Heart right ventricle (tissue), 16 donors: ENCODE measurements at regions not wholly inside any gene's neighbourhood (a gene's known extent, or its start where the extent isn't known, plus 50 kb on each side); places are given as distances from the start of the nearest gene placed in this dataset.
A peak's percentile ranks its signal among the peaks of the same experiment; 100 is the strongest.

Experiments
- ATAC-seq, 8 donors: fragments of 200-7000 bp; cut with Tn5 transposase; one replicate each; pipeline ENCODE4 v1.9.1; 2020; ENCODE audit warnings: mild to moderate bottlenecking in 8 of 8, moderate library complexity in 8 of 8, moderate number of reproducible peaks in 1 of 8
- DNase-seq, 2 donors: peaks; one replicate each; pipeline ENCODE4 v3.0.0-alpha.2; 2020
- H3K27ac ChIP-seq, 10 donors: fragments of 200-600 bp; sonication (generic) in 2 of 10; one replicate each; pipeline versions ENCODE4 v1.5.0 to v1.8.0; 2020 to 2022; ENCODE audit warnings: mild to moderate bottlenecking in 3 of 10
- H3K27me3 ChIP-seq, 7 donors: fragments of 200-600 bp; one replicate each; pipeline ENCODE4 v1.8.0; 2021 to 2022; ENCODE audit warnings: mild to moderate bottlenecking in 2 of 7
- H3K36me3 ChIP-seq, 9 donors: fragments of 200-600 bp; sonication (generic) in 1 of 9; one replicate each; pipeline versions ENCODE4 v1.5.0 to v1.8.0; 2020 to 2022; ENCODE audit warnings: mild to moderate bottlenecking in 2 of 9
- H3K4me1 ChIP-seq, 9 donors: fragments of 200-600 bp; sonication (generic) in 1 of 9; one replicate each; pipeline versions ENCODE4 v1.5.0 to v1.8.0; 2020 to 2022; ENCODE audit warnings: mild to moderate bottlenecking in 4 of 9
- H3K4me3 ChIP-seq, 10 donors: fragments of 200-600 bp; sonication (generic) in 2 of 10; one replicate each; pipeline versions ENCODE4 v1.5.0 to v1.8.0; 2020 to 2022; ENCODE audit warnings: mild to moderate bottlenecking in 7 of 10, moderate library complexity in 2 of 10
- H3K9me3 ChIP-seq, 11 donors: fragments of 200-600 bp in 10 of 11; sonication (generic) in 2 of 11; one replicate each; pipeline versions ENCODE4 v1.5.0 to v1.8.0; 2013 to 2022; ENCODE audit warnings: mild to moderate bottlenecking in 2 of 11, control low read depth in 1 of 11, moderate library complexity in 1 of 11
- WGBS, 2 donors: extraction: QIAGEN DNeasy Blood & Tissue Kit; methylation state at CpG; one replicate each; pipeline ENCODE4 v1.1.7; 2013; ENCODE audit warnings: inconsistent platforms in 1 of 2; 5-methylcytosine and 5-hydroxymethylcytosine counted together
- intact Hi-C, 10 donors: fragments of 100-400 bp; cut with DNase I; formaldehyde crosslinking; loops; one replicate each; pipeline versions ENCODE4 v1.11.1 to v1.14.2; 2022
- TF ChIP-seq, protein P1 (sequence below), 9 donors: fragments of 200-600 bp; sonication (generic) in 2 of 9; IDR thresholded peaks; one replicate each; pipeline versions ENCODE4 v1.5.0 to v1.8.0; 2021 to 2022; ENCODE audit warnings: antibody characterized with exemption in 9 of 9, mild to moderate bottlenecking in 5 of 9, moderate library complexity in 1 of 9
- donor health status: Arrhythmogenic right ventricular cardiomyopathy.
- donor health status: ischemic (EF 13 %, LVEDD 7.1; RV severe dilation, severe dysfunction).
- donor health status: healthy with polysubstance abuse.
- donor health status: DM: no; HTN: yes; CAD: no.
- donor health status: DM: no; HTN: no; CAD: no.
- donor health status: ischemic (EF 25% LVEDD 6.9; RV normal size, moderate dysfunction).
- donor health status: ischemic (EF 25% LVEDD 5.7; RV mildly dilated, moderate dysfunction).
- donor health status: healthy.
- donor health status: DM: yes; HTN: yes; CAD: no.
- donor health status: Ischemic cardiomyopathy.
- donor health status: ischemic (EF 35%, LVEDD 5.7; RV mildly dilated, moderate dysfunction).
- donor health status: nonischemic (EF 11% LVEDD 7.7; RV severe dilation, severe dysfunction).
- donor health status: DM: yes; HTN: yes; CAD: no.
- donor health status: PGD.
- donor health status: ischemic (EF 29% LVEDD 5.4; RV normal size, mild dysfunction).
- donor health status: nonischemic (EF 23%, LVEDD 6.1; RV moderate dilation, normal function).

DNA sequence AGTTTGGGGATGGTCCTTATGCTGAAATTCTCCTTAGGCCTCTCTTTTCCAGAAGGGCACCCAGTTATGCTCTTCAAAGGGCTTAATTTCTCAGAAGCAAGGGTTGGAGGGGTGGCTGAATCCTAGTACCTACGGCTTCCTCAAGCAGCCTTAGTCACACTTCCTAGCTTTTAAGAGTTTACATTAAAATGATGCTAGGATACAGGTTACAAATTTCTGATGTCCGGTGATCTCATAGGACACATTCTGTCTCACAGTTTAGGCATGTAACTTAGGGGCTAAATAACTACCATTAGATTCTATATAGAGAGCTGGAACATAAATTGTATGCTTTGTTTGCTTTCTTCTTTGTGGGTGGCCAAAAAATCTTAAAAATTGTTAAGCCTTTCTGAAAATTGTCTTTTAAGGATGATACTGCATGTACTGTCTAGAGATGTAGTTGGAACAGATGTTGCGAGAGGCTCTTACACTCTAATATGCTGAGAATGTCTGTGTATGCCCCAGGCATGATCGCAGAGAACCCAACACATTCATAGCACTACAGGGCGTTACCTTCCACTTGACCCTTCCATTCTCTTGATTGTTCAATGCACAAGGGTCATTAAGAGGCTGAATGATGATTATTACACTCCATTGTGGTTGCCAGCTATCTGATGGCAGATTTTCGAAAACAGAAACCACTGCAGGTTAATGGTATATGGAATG, 139.1 kb downstream of the TMEM38B start:
- TF ChIP-seq, protein P1, sequence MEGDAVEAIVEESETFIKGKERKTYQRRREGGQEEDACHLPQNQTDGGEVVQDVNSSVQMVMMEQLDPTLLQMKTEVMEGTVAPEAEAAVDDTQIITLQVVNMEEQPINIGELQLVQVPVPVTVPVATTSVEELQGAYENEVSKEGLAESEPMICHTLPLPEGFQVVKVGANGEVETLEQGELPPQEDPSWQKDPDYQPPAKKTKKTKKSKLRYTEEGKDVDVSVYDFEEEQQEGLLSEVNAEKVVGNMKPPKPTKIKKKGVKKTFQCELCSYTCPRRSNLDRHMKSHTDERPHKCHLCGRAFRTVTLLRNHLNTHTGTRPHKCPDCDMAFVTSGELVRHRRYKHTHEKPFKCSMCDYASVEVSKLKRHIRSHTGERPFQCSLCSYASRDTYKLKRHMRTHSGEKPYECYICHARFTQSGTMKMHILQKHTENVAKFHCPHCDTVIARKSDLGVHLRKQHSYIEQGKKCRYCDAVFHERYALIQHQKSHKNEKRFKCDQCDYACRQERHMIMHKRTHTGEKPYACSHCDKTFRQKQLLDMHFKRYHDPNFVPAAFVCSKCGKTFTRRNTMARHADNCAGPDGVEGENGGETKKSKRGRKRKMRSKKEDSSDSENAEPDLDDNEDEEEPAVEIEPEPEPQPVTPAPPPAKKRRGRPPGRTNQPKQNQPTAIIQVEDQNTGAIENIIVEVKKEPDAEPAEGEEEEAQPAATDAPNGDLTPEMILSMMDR (IDR thresholded peaks at IDR 0.05) = no peak
- H3K27me3 ChIP-seq = no peaks in the 10 kb centered on the region
- no peak overlapping the region for H3K4me3 ChIP-seq
- H3K4me1 ChIP-seq = peaks cover 0 to 5% (median 0%) of the 10 kb centered on the region in 9 donors
- H3K27ac ChIP-seq = no peak overlapping the region
- WGBS, 2 donors = 95 to 96% methylated on average over 6 of the region's 6 CpGs
- intact Hi-C loops = loop anchor here in 1 of 10 donors (10.0 kb wide), 1 partner anchor 1341 kb away; no protein-coding TSS in a partner anchor
- no peak for ATAC-seq
- DNase-seq = no peak
- no peaks in the 10 kb centered on the region for H3K36me3 ChIP-seq
- H3K9me3 ChIP-seq = no peaks in the 10 kb centered on the region

GRCh38 chr9:105834404-105834803, 140.1 kb downstream of the TMEM38B start:
- Histone ChIP-seq H3K36me3 (no peaks in the 10 kb centered on the region), H3K4me1 (peaks cover 0 to 5% (median 0%) of the 10 kb centered on the region in 9 donors), H3K9me3 (no peaks in the 10 kb centered on the region), H3K27ac (no peak overlapping the region), H3K27me3 (no peaks in the 10 kb centered on the region), H3K4me3 (no peak overlapping the region)
- TF ChIP-seq, protein P1 (IDR thresholded peaks at IDR 0.05) = no peak
- WGBS, 2 donors = 63 to 80% methylated on average over 2 of the region's 2 CpGs
- intact Hi-C loops = loop anchor here in 1 of 10 donors (10.0 kb wide), 1 partner anchor 1340 kb away; no protein-coding TSS in a partner anchor
- DNase-seq (no peak), ATAC-seq (no peak)

DNA sequence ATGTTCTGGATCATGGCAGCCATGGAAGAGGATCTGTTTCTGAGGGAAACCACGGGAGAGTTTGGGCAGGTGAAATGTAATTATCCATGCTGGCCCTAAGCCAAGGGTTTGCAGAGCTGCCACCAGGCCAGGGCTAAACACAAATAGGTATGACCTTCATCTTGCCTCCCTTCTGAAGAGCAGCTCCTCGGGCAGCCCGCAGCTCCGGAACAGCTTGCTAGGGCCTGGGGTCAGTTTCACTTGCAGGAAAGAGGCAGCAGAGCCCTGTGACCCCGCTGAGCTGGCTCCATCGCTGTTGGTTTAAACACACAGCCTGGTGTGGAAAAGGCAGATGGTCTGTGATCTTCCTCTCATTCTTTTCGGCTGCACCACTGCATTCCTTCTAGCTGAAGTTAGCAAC, 141.4 kb downstream of the TMEM38B start:
- intact Hi-C loops = loop anchor here in 1 of 10 donors (10.0 kb wide), 1 partner anchor 1339 kb away; no protein-coding TSS in a partner anchor
- TF ChIP-seq, protein P1 (IDR thresholded peaks at IDR 0.05) = no peak

DNA sequence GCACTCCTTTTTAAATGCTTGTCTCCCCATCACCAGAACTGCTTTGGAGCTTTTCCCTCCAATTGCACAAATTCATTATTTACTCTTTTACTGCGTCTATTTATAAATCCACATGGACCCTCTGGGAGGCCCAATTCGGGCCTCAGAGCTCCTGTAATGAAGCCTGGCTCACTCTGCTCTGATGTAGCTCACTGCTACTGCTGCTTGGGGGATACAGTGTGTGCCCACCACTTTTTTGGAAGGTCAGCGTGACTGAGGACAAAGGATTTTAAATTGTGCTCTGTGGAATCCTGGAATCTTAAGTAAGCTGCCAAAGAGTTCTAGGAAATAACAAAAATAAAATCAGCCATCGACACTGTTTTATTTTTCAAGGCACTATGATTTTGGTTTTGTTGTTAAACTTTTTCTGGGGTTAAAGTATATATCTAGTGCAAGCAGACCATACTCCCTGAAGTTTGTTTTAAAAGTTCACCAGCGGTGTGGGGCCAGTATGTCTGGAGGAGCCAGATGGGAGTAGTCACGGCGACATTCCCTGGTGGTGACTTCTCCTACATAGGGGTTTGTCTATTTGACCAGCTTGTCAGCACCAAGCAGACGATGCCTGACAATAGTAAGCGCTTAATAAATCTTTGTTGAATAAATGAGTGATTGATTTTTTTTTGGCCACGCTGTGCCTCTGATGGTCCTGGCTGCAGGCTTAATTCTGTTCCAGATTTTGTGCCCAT, 142.8 kb downstream of the TMEM38B start:
- WGBS, 2 donors = 67 to 69% methylated on average over 10 of the region's 10 CpGs
- H3K36me3 ChIP-seq = no peaks in the 10 kb centered on the region
- no peak overlapping the region for H3K27ac ChIP-seq
- intact Hi-C loops = loop anchor here in 1 of 10 donors (10.0 kb wide), 1 partner anchor 1338 kb away; no protein-coding TSS in a partner anchor
- peaks cover 0 to 7% (median 0%) of the 10 kb centered on the region in 11 donors for H3K9me3 ChIP-seq
- ATAC-seq (no peak), DNase-seq (no peak)
- peaks cover 0 to 5% (median 0%) of the 10 kb centered on the region in 9 donors for H3K4me1 ChIP-seq
- no peak overlapping the region for H3K4me3 ChIP-seq
- no peaks in the 10 kb centered on the region for H3K27me3 ChIP-seq
- TF ChIP-seq, protein P1 (IDR thresholded peaks at IDR 0.05) = no peak

More for the DNA sequence above, 141.4 kb downstream of the TMEM38B start:
- DNase-seq (no peak), ATAC-seq (peak in 5 of 8 donors; percentile 37 to 59 (median 46))
- no peak overlapping the region for H3K27ac ChIP-seq
- no peak overlapping the region for H3K4me3 ChIP-seq
- no peaks in the 10 kb centered on the region for H3K27me3 ChIP-seq
- WGBS, 2 donors = 34 to 37% methylated on average over 7 of the region's 7 CpGs
- no peaks in the 10 kb centered on the region for H3K9me3 ChIP-seq
- peaks cover 0 to 5% (median 0%) of the 10 kb centered on the region in 9 donors for H3K4me1 ChIP-seq
- no peaks in the 10 kb centered on the region for H3K36me3 ChIP-seq
